ENCODE measurements at regions not wholly inside any gene's neighbourhood (a gene's known extent, or its start where the extent isn't known, plus 50 kb on each side); places are given as distances from the start of the nearest gene placed in this dataset.

DNA sequence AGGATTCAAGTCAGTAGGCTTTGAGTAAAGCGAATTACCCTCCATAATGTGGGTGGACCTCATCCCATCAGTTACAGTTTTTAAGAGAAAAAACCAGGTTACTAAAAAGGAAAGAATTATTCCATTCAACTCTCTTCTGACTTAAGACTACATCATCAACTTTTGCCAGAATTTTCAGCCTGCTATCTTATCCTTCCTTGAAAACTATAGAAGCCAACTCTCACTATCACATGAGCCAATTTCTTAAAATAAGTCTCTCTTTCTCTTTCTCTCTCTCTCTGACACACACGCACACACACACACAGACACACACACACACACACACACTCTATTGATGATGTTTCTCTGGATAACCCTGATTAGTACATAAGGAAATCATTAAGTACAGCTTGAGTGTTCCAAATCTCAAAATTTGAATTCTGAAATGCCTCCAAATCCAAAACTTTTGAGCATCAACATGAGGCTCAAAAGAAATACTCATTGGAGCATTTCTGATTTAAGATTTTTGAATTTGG is 217.0 kb upstream of the PRR20A start:
- TF ChIP-seq, protein P1, sequence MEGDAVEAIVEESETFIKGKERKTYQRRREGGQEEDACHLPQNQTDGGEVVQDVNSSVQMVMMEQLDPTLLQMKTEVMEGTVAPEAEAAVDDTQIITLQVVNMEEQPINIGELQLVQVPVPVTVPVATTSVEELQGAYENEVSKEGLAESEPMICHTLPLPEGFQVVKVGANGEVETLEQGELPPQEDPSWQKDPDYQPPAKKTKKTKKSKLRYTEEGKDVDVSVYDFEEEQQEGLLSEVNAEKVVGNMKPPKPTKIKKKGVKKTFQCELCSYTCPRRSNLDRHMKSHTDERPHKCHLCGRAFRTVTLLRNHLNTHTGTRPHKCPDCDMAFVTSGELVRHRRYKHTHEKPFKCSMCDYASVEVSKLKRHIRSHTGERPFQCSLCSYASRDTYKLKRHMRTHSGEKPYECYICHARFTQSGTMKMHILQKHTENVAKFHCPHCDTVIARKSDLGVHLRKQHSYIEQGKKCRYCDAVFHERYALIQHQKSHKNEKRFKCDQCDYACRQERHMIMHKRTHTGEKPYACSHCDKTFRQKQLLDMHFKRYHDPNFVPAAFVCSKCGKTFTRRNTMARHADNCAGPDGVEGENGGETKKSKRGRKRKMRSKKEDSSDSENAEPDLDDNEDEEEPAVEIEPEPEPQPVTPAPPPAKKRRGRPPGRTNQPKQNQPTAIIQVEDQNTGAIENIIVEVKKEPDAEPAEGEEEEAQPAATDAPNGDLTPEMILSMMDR (conservative IDR thresholded peaks at IDR 0.05; ENCODE audit: low read depth, low read length): no peak
- TF ChIP-seq EZH2 (IDR thresholded peaks at IDR 0.05; ENCODE audit: borderline replicate concordance, low read depth, low read length, poor library complexity, severe bottlenecking): no peak
